Hepatocyte (in vitro differentiated cells): ENCODE measurements at regions not wholly inside any gene's neighbourhood (a gene's known extent, or its start where the extent isn't known, plus 50 kb on each side); places are given as distances from the start of the nearest gene placed in this dataset.

Source experiments
- DNase-seq: peaks from one replicate; pipeline ENCODE4 v3.0.0-alpha.2; 2016; ENCODE audit warnings: low spot score
- H2AFZ ChIP-seq: fragments of 200-600 bp; sonication (generic); 2 replicates; pipeline ENCODE4 v1.6.0; 2016; ENCODE audit warnings: antibody characterized with exemption, mild to moderate bottlenecking
- H3K27ac ChIP-seq: fragments of 200-600 bp; sonication (generic); 2 replicates; pipeline ENCODE4 v1.5.1; 2016; ENCODE audit warnings: mild to moderate bottlenecking
- H3K27me3 ChIP-seq: fragments of 200-600 bp; sonication (generic); 2 replicates; pipeline ENCODE4 v1.6.1; 2016
- H3K36me3 ChIP-seq: fragments of 200-600 bp; sonication (generic); replicated peaks from 2 replicates; pipeline ENCODE4 v1.5.1; 2016; ENCODE audit warnings: low read depth; ENCODE audit not compliant: insufficient read depth
- H3K4me1 ChIP-seq: fragments of 200-600 bp; sonication (generic); 2 replicates; pipeline ENCODE4 v1.5.1; 2016; ENCODE audit warnings: mild to moderate bottlenecking, moderate library complexity; ENCODE audit not compliant: insufficient read depth
- H3K4me2 ChIP-seq: fragments of 200-600 bp; sonication (generic); 2 replicates; pipeline ENCODE4 v1.6.0; 2016
- H3K4me3 ChIP-seq: fragments of 200-600 bp; sonication (generic); 2 replicates; pipeline ENCODE4 v1.5.1; 2016; ENCODE audit warnings: mild to moderate bottlenecking
- H3K79me2 ChIP-seq: fragments of 200-600 bp; sonication (generic); 2 replicates; pipeline ENCODE4 v1.6.0; 2017; ENCODE audit warnings: mild to moderate bottlenecking
- H3K9me2 ChIP-seq: fragments of 200-600 bp; sonication (generic); replicated peaks from 2 replicates; pipeline ENCODE4 v1.6.0; 2017; ENCODE audit warnings: mild to moderate bottlenecking; ENCODE audit not compliant: insufficient read depth
- H3K9me3 ChIP-seq: fragments of 200-600 bp; sonication (generic); 2 replicates; pipeline ENCODE4 v1.5.1; 2016; ENCODE audit warnings: low read depth, mild to moderate bottlenecking
- H4K20me1 ChIP-seq: fragments of 200-600 bp; sonication (generic); 2 replicates; pipeline ENCODE4 v1.6.0; 2016; ENCODE audit warnings: mild to moderate bottlenecking; ENCODE audit not compliant: insufficient read depth, poor library complexity, severe bottlenecking
- CTCF ChIP-seq: fragments of 200-600 bp; sonication (generic); IDR thresholded peaks from 2 replicates; pipeline ENCODE4 v1.5.1; 2016; ENCODE audit warnings: antibody characterized with exemption, mild to moderate bottlenecking; ENCODE audit not compliant: poor library complexity
- EZH2 ChIP-seq: fragments of 200-600 bp; sonication (generic); IDR thresholded peaks from 2 replicates; pipeline ENCODE4 v1.6.1; 2016; ENCODE audit warnings: antibody characterized with exemption, mild to moderate bottlenecking, borderline replicate concordance
- EZH2phosphoT487 ChIP-seq: fragments of 200-600 bp; sonication (generic); IDR thresholded peaks from one replicate; pipeline ENCODE4 v1.6.1; 2018; ENCODE audit warnings: antibody characterized with exemption, mild to moderate bottlenecking, low read depth, moderate library complexity; ENCODE audit not compliant: unreplicated experiment, severe bottlenecking
- WGBS: methylation state at CpG from one replicate; pipeline ENCODE4 v1.1.6; 2016; ENCODE audit warnings: low lambda C conversion rate; ENCODE audit errors: missing lambda C conversion rate; 5-methylcytosine and 5-hydroxymethylcytosine counted together

DNA sequence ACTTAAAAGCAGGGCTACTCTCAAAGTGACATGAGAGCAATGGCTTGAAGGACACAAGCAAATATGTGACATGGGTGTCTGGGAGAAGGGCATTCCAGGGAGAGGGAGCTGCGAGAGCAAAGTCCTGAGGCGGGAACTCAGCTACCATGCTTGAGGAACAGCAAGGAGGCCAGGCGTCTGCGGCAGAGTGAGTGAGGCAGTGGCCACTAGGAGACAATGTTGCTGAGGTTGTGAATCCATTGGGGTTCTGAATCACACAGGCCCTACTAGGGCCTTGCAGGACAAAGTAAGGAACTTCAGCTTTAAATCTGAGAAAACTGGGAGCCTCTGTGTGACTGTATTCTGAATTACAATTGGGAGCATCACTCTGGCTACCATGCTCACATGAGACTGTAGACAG lies 94.1 kb upstream of the PRICKLE2 start:
- no peak overlapping the region for H3K4me2 ChIP-seq
- no peak overlapping the region for H3K4me3 ChIP-seq
- no peaks in the 10 kb centered on the region for H3K9me3 ChIP-seq
- no peaks in the 10 kb centered on the region for H3K79me2 ChIP-seq
- 71% methylated on average over 4 of the region's 4 CpGs for WGBS
- no peaks in the 10 kb centered on the region for H3K27me3 ChIP-seq
- H3K27ac ChIP-seq = peak overlapping the region; percentile 65
- peaks cover 14% of the 10 kb centered on the region for H3K4me1 ChIP-seq
- peak; percentile 43 for DNase-seq
- H2AFZ ChIP-seq = no peak overlapping the region
- H3K9me2 ChIP-seq = no peaks in the 10 kb centered on the region
- TF ChIP-seq EZH2phosphoT487 (no peak), EZH2 (no peak), CTCF (no peak)
- no peaks in the 10 kb centered on the region for H4K20me1 ChIP-seq
- no peaks in the 10 kb centered on the region for H3K36me3 ChIP-seq

- Histone ChIP-seq H3K27me3 (no peaks in the 10 kb centered on the region), H3K9me3 (no peaks in the 10 kb centered on the region), H3K36me3 (no peaks in the 10 kb centered on the region), H3K79me2 (no peaks in the 10 kb centered on the region), H3K9me2 (no peaks in the 10 kb centered on the region), H4K20me1 (no peaks in the 10 kb centered on the region), H3K27ac (peak overlapping the region; percentile 65), H3K4me3 (no peak overlapping the region), H2AFZ (no peak overlapping the region), H3K4me1 (peaks cover 14% of the 10 kb centered on the region), H3K4me2 (no peak overlapping the region)
- DNase-seq = no peak
- 79% methylated on average over 1 of the region's 1 CpG for WGBS
- no peak for TF ChIP-seq EZH2phosphoT487
- no peak for TF ChIP-seq CTCF
- no peak for TF ChIP-seq EZH2
Observed at GRCh38 chr3:64318668-64319271, 93.5 kb upstream of the PRICKLE2 start.

- no peak overlapping the region for H2AFZ ChIP-seq
- H3K27me3 ChIP-seq = no peaks in the 10 kb centered on the region
- no peak for DNase-seq
- no peaks in the 10 kb centered on the region for H4K20me1 ChIP-seq
- TF ChIP-seq EZH2 (no peak), CTCF (no peak), EZH2phosphoT487 (no peak)
- no peaks in the 10 kb centered on the region for H3K36me3 ChIP-seq
- no peak overlapping the region for H3K4me3 ChIP-seq
- peaks cover 14% of the 10 kb centered on the region for H3K4me1 ChIP-seq
- no peaks in the 10 kb centered on the region for H3K9me2 ChIP-seq
- no peak overlapping the region for H3K4me2 ChIP-seq
- no peaks in the 10 kb centered on the region for H3K9me3 ChIP-seq
- no peaks in the 10 kb centered on the region for H3K79me2 ChIP-seq
- 92% methylated on average over 3 of the region's 3 CpGs for WGBS
- no peak overlapping the region for H3K27ac ChIP-seq
Observed at GRCh38 chr3:64318001-64318400, 92.7 kb upstream of the PRICKLE2 start.

- peak; percentile 48 for DNase-seq
- Histone ChIP-seq H3K9me2 (no peaks in the 10 kb centered on the region), H3K27ac (peak overlapping the region; percentile 66), H3K27me3 (no peaks in the 10 kb centered on the region), H3K4me3 (no peak overlapping the region), H3K4me2 (no peak overlapping the region), H4K20me1 (no peaks in the 10 kb centered on the region), H2AFZ (no peak overlapping the region), H3K4me1 (peaks cover 10% of the 10 kb centered on the region), H3K79me2 (no peaks in the 10 kb centered on the region), H3K36me3 (no peaks in the 10 kb centered on the region), H3K9me3 (no peaks in the 10 kb centered on the region)
- WGBS = 60% methylated on average over 4 of the region's 4 CpGs
- TF ChIP-seq EZH2 (no peak), CTCF (no peak), EZH2phosphoT487 (no peak)
Observed at GRCh38 chr3:64316971-64317370, 91.7 kb upstream of the PRICKLE2 start.
